ENCODE measurements at regions not wholly inside any gene's neighbourhood (a gene's known extent, or its start where the extent isn't known, plus 50 kb on each side); places are given as distances from the start of the nearest gene placed in this dataset.
"Not testable (repeated sequence)": the region's sequence is repeated elsewhere in the genome, so short reads cannot be mapped to it uniquely, and the experiment has no call there.

DNA sequence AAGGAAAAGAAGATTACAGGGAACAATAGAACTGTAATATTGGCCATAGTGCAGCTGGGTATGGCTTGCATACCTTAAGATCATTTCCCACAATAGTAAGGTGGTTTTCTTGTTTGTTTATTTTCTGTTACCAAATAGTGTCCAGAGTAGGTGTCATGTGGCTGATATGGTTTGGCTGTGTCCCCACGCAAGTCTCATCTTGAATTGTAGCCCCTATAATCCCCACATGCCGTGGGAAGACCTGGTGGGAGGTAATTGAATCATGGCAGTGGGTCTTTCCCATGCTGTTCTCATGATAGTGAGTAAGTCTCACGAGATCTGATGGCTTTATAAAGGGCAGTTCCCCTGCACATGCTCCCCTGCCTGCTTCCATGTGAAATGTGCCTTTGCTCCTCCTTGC is 190.1 kb downstream of the ICOS start:
- Mint-ChIP-seq H3K4me1 (ENCODE audit: low read depth) (no peaks in the 10 kb centered on the region), H3K36me3 (ENCODE audit: low read depth) (no peaks in the 10 kb centered on the region), H3K27ac (no peak overlapping the region), H3K4me3 (no peak overlapping the region), H3K27me3 (ENCODE audit: low read depth) (peaks cover 38% of the 10 kb centered on the region), H3K9me3 (no peaks in the 10 kb centered on the region)
- no peak for DNase-seq (ENCODE audit: low spot score)

- Mint-ChIP-seq H3K36me3 (ENCODE audit: low read depth) (no peaks in the 10 kb centered on the region), H3K9me3 (no peaks in the 10 kb centered on the region), H3K27ac (no peak overlapping the region), H3K27me3 (ENCODE audit: low read depth) (peaks cover 34% of the 10 kb centered on the region), H3K4me3 (no peak overlapping the region), H3K4me1 (ENCODE audit: low read depth) (peaks cover 2% of the 10 kb centered on the region)
- DNase-seq (ENCODE audit: low spot score): no peak
Observed at GRCh38 chr2:204127238-204127637, 190.7 kb downstream of the ICOS start.

DNA sequence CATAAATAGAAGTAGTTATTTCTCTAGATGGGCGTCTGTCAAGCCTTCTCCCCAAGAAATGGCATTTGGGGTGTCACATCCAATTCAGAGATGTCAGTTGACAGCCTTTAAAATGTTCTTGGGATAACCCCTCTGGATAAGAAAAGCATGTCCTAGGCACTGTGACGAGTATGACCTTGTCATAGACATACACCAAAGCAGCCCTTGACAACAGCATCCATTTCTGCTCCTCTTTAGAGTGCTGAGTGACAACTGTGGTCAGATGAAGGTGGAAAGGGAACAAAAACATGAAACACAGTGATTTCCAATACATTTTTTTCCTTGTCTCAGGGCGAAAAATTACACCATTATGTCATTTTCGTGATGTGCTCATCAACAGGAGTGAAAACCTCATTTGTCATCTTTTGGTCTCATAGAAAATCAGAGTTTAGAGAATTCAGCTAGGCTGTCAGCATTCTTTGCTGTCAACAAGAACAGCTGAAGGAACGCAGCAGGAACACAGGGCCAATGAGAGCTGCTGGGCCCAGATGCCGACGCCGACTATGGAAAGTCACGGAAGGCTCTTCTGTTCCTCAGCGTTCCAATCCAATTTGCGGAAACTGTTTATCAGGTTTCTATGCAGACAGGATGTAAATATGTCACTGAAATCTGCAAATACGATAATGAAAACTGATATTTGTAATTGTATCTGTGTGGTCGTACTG is 193.2 kb downstream of the ICOS start:
- H3K4me3 Mint-ChIP-seq: no peak overlapping the region
- DNase-seq (ENCODE audit: low spot score): no peak
- no peak overlapping the region for H3K27ac Mint-ChIP-seq
- H3K36me3 Mint-ChIP-seq (ENCODE audit: low read depth): no peaks in the 10 kb centered on the region
- H3K9me3 Mint-ChIP-seq: no peaks in the 10 kb centered on the region
- peaks cover 18% of the 10 kb centered on the region for H3K27me3 Mint-ChIP-seq (ENCODE audit: low read depth)
- peaks cover 2% of the 10 kb centered on the region for H3K4me1 Mint-ChIP-seq (ENCODE audit: low read depth)

DNA sequence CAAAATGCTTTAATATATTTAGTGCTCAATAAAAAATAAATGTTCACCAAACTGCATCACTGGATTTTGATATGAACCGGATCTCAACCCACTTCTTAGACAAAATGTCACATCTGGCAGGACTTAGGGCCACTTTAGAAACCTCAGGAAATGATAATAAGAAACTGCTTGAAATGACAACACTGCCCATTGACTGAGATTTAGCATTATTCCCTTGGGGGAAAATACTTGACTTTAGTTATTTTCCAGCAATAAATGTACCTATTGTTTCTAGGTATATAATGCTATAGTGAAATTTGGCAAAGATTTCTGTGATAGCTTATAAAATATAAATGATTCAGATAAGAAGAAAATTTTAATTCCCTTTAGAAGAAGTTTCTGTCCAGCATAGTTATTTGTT is 195.1 kb downstream of the ICOS start:
- no peak for DNase-seq (ENCODE audit: low spot score)
- H3K4me1 Mint-ChIP-seq (ENCODE audit: low read depth): peaks cover 2% of the 10 kb centered on the region
- peaks cover 27% of the 10 kb centered on the region for H3K27me3 Mint-ChIP-seq (ENCODE audit: low read depth)
- H3K36me3 Mint-ChIP-seq (ENCODE audit: low read depth): no peaks in the 10 kb centered on the region
- no peak overlapping the region for H3K27ac Mint-ChIP-seq
- no peaks in the 10 kb centered on the region for H3K9me3 Mint-ChIP-seq
- H3K4me3 Mint-ChIP-seq: no peak overlapping the region

- Mint-ChIP-seq H3K4me3 (no peak overlapping the region), H3K27ac (no peak overlapping the region), H3K27me3 (ENCODE audit: low read depth) (peaks cover 32% of the 10 kb centered on the region), H3K36me3 (ENCODE audit: low read depth) (no peaks in the 10 kb centered on the region), H3K9me3 (no peaks in the 10 kb centered on the region), H3K4me1 (ENCODE audit: low read depth) (peaks cover 2% of the 10 kb centered on the region)
- no peak for DNase-seq (ENCODE audit: low spot score)
Observed at GRCh38 chr2:204133476-204133875, 196.9 kb downstream of the ICOS start.

GRCh38 chr2:204134421-204134820 is 197.9 kb downstream of the ICOS start:
- DNase-seq (ENCODE audit: low spot score): no peak
- Mint-ChIP-seq H3K36me3 (ENCODE audit: low read depth) (no peaks in the 10 kb centered on the region), H3K9me3 (no peaks in the 10 kb centered on the region), H3K27me3 (ENCODE audit: low read depth) (peaks cover 36% of the 10 kb centered on the region), H3K4me1 (ENCODE audit: low read depth) (peaks cover 2% of the 10 kb centered on the region), H3K27ac (no peak overlapping the region), H3K4me3 (no peak overlapping the region)

DNA sequence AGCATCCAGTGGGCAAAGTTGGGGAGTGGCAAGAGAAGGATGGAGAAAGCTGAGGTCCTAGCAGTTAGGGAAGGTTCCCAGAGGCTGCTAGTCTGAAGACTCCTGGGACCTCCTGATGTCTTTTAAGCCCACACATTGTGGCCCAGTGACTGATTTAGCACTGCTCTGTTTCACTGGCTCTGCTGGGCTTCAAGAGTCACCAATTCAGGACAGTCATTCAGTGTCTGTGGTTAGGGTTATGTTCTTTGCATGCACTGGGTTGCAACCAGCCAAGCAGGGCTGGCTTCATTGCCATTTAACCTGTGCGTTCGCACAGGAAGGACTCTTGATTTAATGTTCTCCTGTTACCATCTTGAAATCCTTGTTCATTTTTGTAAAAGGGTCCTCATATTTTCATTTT is 199.2 kb downstream of the ICOS start:
- DNase-seq (ENCODE audit: low spot score): no peak
- Mint-ChIP-seq H3K36me3 (ENCODE audit: low read depth) (no peaks in the 10 kb centered on the region), H3K27me3 (ENCODE audit: low read depth) (peaks cover 31% of the 10 kb centered on the region), H3K4me1 (ENCODE audit: low read depth) (peaks cover 2% of the 10 kb centered on the region), H3K9me3 (no peaks in the 10 kb centered on the region), H3K4me3 (no peak overlapping the region), H3K27ac (no peak overlapping the region)

- Mint-ChIP-seq H3K4me3 (no peak overlapping the region), H3K36me3 (ENCODE audit: low read depth) (no peaks in the 10 kb centered on the region), H3K27ac (no peak overlapping the region), H3K4me1 (ENCODE audit: low read depth) (no peaks in the 10 kb centered on the region), H3K9me3 (no peaks in the 10 kb centered on the region), H3K27me3 (ENCODE audit: low read depth) (peaks cover 36% of the 10 kb centered on the region)
- no peak for DNase-seq (ENCODE audit: low spot score)
Observed at GRCh38 chr2:204138206-204138605, 201.6 kb downstream of the ICOS start.

- Mint-ChIP-seq H3K27ac (no peak overlapping the region), H3K9me3 (no peaks in the 10 kb centered on the region), H3K27me3 (ENCODE audit: low read depth) (peaks cover 32% of the 10 kb centered on the region), H3K4me3 (no peak overlapping the region), H3K4me1 (ENCODE audit: low read depth) (peaks cover 4% of the 10 kb centered on the region), H3K36me3 (ENCODE audit: low read depth) (no peaks in the 10 kb centered on the region)
- no peak for DNase-seq (ENCODE audit: low spot score)
Observed at GRCh38 chr2:204140246-204140645, 203.7 kb downstream of the ICOS start.

- H3K27ac Mint-ChIP-seq: no peak overlapping the region
- DNase-seq (ENCODE audit: low spot score): no peak
- no peaks in the 10 kb centered on the region for H3K36me3 Mint-ChIP-seq (ENCODE audit: low read depth)
- H3K4me1 Mint-ChIP-seq (ENCODE audit: low read depth): peaks cover 13% of the 10 kb centered on the region
- H3K9me3 Mint-ChIP-seq: no peaks in the 10 kb centered on the region
- no peak overlapping the region for H3K4me3 Mint-ChIP-seq
- H3K27me3 Mint-ChIP-seq (ENCODE audit: low read depth): peaks cover 18% of the 10 kb centered on the region
Observed at GRCh38 chr2:204143216-204144014, 206.9 kb downstream of the ICOS start.

DNA sequence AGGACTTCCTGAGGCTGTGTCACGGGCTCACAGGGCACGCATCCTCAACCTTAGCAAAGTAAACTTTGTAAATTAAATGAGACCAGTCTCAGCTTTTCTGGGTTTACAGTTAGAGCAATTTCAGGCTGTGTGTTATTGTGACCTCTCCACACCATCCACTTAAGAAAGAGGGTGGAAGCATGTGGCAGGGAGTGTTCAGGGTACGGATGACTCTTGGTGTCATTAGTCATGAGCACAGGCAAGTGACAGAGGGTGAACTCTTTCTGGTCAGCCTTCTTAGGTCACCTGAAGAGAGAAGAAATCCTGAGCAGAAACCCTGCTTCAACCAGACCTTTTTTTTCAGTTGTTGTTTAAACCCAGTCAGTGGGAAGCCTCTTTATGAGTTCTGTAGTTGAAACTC is 207.9 kb downstream of the ICOS start:
- H3K27me3 Mint-ChIP-seq (ENCODE audit: low read depth): peaks cover 22% of the 10 kb centered on the region

DNA sequence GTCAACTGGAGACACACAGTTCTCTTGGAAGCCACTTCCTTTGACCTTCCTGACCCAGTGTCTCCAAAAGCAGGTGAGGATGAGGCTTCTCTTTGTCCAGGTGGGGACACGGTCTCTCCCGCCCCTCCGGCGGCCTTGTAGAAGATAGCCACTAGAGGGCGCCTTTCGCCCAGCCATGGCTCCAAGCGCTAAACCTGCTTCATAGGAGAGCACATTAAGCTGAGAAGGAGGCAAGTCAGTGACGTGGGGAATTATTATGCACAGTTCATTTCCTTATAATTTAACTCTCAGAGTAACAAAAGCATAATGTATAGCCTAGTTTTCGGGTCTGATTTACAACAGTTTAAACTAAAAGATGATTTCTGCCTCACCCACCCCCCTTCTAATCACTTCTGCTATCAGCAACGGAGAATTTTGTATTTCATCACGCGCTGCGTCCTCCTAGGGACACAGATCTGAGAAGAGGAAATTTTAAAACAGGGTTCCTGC is 208.7 kb downstream of the ICOS start:
- peak overlapping the region; percentile 75 for H3K4me3 Mint-ChIP-seq
- H3K27ac Mint-ChIP-seq: peak overlapping the region; percentile 29
- peak; percentile 76 for DNase-seq (ENCODE audit: low spot score)
- peaks cover 16% of the 10 kb centered on the region for H3K4me1 Mint-ChIP-seq (ENCODE audit: low read depth)
- no peaks in the 10 kb centered on the region for H3K9me3 Mint-ChIP-seq
- H3K36me3 Mint-ChIP-seq (ENCODE audit: low read depth): no peaks in the 10 kb centered on the region
- H3K27me3 Mint-ChIP-seq (ENCODE audit: low read depth): peaks cover 22% of the 10 kb centered on the region

More for the DNA sequence above, 207.9 kb downstream of the ICOS start:
- H3K9me3 Mint-ChIP-seq: no peaks in the 10 kb centered on the region
- H3K36me3 Mint-ChIP-seq (ENCODE audit: low read depth): no peaks in the 10 kb centered on the region
- no peak overlapping the region for H3K4me3 Mint-ChIP-seq
- no peak overlapping the region for H3K27ac Mint-ChIP-seq
- no peak for DNase-seq (ENCODE audit: low spot score)
- H3K4me1 Mint-ChIP-seq (ENCODE audit: low read depth): peaks cover 14% of the 10 kb centered on the region

DNA sequence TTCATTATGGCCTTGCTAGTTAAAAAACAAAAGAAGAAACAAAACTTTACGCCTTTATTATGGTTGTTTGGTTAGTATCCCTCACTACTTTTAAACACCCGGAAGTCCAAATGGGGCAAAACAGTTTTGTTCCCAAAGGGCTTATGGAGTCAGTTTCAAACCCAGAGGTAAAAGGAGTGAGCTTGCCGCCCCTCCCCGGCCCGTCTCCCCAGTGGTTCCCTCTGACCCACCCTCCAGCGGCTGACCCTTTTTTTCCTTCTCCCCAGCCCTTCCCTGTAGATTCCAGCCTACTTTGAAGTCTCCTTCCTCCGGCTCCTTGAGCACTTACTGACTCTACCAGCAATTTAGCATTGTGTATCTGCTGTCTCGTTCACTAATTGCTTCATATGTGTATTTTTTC is 209.2 kb downstream of the ICOS start:
- Mint-ChIP-seq H3K4me1 (ENCODE audit: low read depth) (peaks cover 16% of the 10 kb centered on the region), H3K4me3 (peak overlapping the region; percentile 75), H3K9me3 (no peaks in the 10 kb centered on the region), H3K27ac (peak overlapping the region; percentile 60), H3K36me3 (ENCODE audit: low read depth) (no peaks in the 10 kb centered on the region), H3K27me3 (ENCODE audit: low read depth) (peaks cover 24% of the 10 kb centered on the region)
- DNase-seq (ENCODE audit: low spot score): no peak

DNA sequence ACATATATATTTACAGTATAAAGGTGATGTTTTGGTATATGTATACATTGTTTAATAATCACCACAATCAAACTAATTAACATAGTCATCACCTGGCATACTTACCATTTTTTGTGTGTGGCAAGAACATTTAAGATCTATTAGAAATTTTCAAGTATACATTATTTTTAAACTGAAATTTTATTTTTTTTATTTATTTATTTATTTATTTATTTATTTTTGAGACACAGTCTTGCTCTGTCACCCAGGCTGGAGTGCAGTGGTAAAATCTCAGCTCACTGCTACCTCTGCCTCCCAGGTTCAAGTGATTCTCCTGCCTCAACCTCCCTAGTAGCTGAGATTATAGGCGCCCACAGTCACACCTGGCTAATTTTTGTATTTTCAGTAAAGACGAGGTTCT is 210.5 kb downstream of the ICOS start:
- Mint-ChIP-seq H3K4me1 (ENCODE audit: low read depth) (peaks cover 16% of the 10 kb centered on the region), H3K27me3 (ENCODE audit: low read depth) (peaks cover 28% of the 10 kb centered on the region)
- H3K4me3 Mint-ChIP-seq; DNase-seq (ENCODE audit: low spot score); H3K9me3 Mint-ChIP-seq; H3K27ac Mint-ChIP-seq; H3K36me3 Mint-ChIP-seq (ENCODE audit: low read depth): not testable (repeated sequence)

Measured in T-helper 2 cell treated with Interferon-gamma antibody and Interleukin-4, amounts not matched to agents 5 μg/mL and 100 μg/mL, for 36 hours (primary cell).